NCI-H187 treated with DMSO at 0.1 percent for 48 hours (cell line): ENCODE measurements at regions not wholly inside any gene's neighbourhood (a gene's known extent, or its start where the extent isn't known, plus 50 kb on each side); places are given as distances from the start of the nearest gene placed in this dataset.

ENCODE experiments used
- DNase-seq: peaks from one replicate; lab custom pipeline; 2025; lab: John Stamatoyannopoulos, UW

- no peak for DNase-seq
Observed at GRCh38 chr2:239865059-239865639, 160.0 kb downstream of the NDUFA10 start.

GRCh38 chr2:239864247-239865058 lies 160.7 kb downstream of the NDUFA10 start:
- no peak for DNase-seq

GRCh38 chr2:239862613-239863012 lies 162.5 kb downstream of the NDUFA10 start:
- DNase-seq = no peak

GRCh38 chr2:239858179-239858578 lies 167.0 kb downstream of the NDUFA10 start:
- no peak for DNase-seq

GRCh38 chr2:239857591-239857990 lies 167.6 kb downstream of the NDUFA10 start:
- no peak for DNase-seq

GRCh38 chr2:239856620-239857285 lies 168.4 kb downstream of the NDUFA10 start:
- DNase-seq = no peak

GRCh38 chr2:239855863-239856587 lies 169.1 kb downstream of the NDUFA10 start:
- no peak for DNase-seq

GRCh38 chr2:239854596-239854995 lies 170.5 kb downstream of the NDUFA10 start:
- DNase-seq = no peak

GRCh38 chr2:239853706-239854327 lies 171.3 kb downstream of the NDUFA10 start:
- DNase-seq = no peak

GRCh38 chr2:239853121-239853520 lies 172.0 kb downstream of the NDUFA10 start:
- no peak for DNase-seq

- no peak for DNase-seq
Observed at GRCh38 chr2:239852272-239852671, 172.9 kb downstream of the NDUFA10 start.

GRCh38 chr2:239846789-239847676 lies 178.1 kb downstream of the NDUFA10 start:
- no peak for DNase-seq

GRCh38 chr2:239845968-239846367 lies 179.2 kb downstream of the NDUFA10 start:
- DNase-seq = no peak

GRCh38 chr2:239839306-239839705 lies 185.8 kb downstream of the NDUFA10 start:
- no peak for DNase-seq

GRCh38 chr2:239836021-239836765 lies 188.9 kb downstream of the NDUFA10 start:
- DNase-seq = no peak

GRCh38 chr2:239835056-239835455 lies 190.1 kb downstream of the NDUFA10 start:
- no peak for DNase-seq

- no peak for DNase-seq
Observed at GRCh38 chr2:239834143-239834542, 191.0 kb downstream of the NDUFA10 start.

- DNase-seq = no peak
Observed at GRCh38 chr2:239833269-239834109, 191.7 kb downstream of the NDUFA10 start.
